PFSK-1 (cell line): ENCODE measurements at regions not wholly inside any gene's neighbourhood (a gene's known extent, or its start where the extent isn't known, plus 50 kb on each side); places are given as distances from the start of the nearest gene placed in this dataset.

Experiments
- FOXP2 ChIP-seq: optimal IDR thresholded peaks from 2 replicates; pipeline ENCODE3; 2011; ENCODE audit warnings: borderline replicate concordance, control low read depth, inconsistent platforms; ENCODE audit not compliant: insufficient read depth; ENCODE audit errors: extremely low read length, extremely low read depth
- POLR2AphosphoS5 ChIP-seq: IDR thresholded peaks from 2 replicates; pipeline ENCODE4 v1.6.1; 2012; ENCODE audit warnings: low read depth, mild to moderate bottlenecking, control low read depth, low read length, moderate library complexity
- SIN3A ChIP-seq: IDR thresholded peaks from 2 replicates; pipeline ENCODE4 v1.6.1; 2012; ENCODE audit warnings: mild to moderate bottlenecking, low read length, moderate library complexity, borderline replicate concordance; ENCODE audit not compliant: insufficient read depth
- TAF1 ChIP-seq: IDR thresholded peaks from 2 replicates; pipeline ENCODE4 v1.6.1; 2012; ENCODE audit warnings: low read length, control low read depth, borderline replicate concordance; ENCODE audit not compliant: insufficient read depth
- TF ChIP-seq, protein P1 (sequence below), 2 experiments: IDR thresholded peaks; 2 replicates each; pipeline versions ENCODE4 v1.6.1 to v1.8.0; 2011 to 2012; ENCODE audit warnings: low read depth in 2 of 2, low read length in 2 of 2, control low read depth in 1 of 2, inconsistent platforms in 1 of 2, mild to moderate bottlenecking in 1 of 2, moderate library complexity in 1 of 2; ENCODE audit not compliant: insufficient read depth in 1 of 2

DNA sequence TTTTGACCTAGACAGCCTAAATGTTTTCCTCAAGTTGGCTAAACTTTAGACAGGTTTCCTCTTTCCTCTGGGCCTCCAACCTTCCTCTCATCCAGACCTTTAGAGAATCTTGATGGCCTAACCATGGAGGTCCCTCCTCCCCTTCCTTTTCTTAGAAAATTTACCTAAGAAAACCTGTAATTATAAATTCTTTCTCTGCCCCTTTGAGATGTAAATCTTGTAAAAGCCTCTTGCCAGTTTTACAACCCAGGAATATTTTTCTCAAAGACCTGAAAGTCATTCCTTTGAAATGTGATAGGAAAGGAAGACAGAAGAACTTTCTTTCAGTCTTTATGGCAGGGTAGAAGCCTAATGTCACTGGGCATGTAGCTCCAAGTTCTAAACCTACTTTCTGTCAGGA, 1752.6 kb upstream of the C9orf72 start:
- TF ChIP-seq POLR2AphosphoS5 (no peak), TAF1 (no peak)
- TF ChIP-seq, protein P1, sequence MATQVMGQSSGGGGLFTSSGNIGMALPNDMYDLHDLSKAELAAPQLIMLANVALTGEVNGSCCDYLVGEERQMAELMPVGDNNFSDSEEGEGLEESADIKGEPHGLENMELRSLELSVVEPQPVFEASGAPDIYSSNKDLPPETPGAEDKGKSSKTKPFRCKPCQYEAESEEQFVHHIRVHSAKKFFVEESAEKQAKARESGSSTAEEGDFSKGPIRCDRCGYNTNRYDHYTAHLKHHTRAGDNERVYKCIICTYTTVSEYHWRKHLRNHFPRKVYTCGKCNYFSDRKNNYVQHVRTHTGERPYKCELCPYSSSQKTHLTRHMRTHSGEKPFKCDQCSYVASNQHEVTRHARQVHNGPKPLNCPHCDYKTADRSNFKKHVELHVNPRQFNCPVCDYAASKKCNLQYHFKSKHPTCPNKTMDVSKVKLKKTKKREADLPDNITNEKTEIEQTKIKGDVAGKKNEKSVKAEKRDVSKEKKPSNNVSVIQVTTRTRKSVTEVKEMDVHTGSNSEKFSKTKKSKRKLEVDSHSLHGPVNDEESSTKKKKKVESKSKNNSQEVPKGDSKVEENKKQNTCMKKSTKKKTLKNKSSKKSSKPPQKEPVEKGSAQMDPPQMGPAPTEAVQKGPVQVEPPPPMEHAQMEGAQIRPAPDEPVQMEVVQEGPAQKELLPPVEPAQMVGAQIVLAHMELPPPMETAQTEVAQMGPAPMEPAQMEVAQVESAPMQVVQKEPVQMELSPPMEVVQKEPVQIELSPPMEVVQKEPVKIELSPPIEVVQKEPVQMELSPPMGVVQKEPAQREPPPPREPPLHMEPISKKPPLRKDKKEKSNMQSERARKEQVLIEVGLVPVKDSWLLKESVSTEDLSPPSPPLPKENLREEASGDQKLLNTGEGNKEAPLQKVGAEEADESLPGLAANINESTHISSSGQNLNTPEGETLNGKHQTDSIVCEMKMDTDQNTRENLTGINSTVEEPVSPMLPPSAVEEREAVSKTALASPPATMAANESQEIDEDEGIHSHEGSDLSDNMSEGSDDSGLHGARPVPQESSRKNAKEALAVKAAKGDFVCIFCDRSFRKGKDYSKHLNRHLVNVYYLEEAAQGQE (IDR thresholded peaks at IDR 0.05; ENCODE audit: insufficient read depth in 1 of 2, low read depth in 2 of 2, low read length in 2 of 2), result no peak

GRCh38 chr9:29332789-29333188, 1759.5 kb upstream of the C9orf72 start:
- TF ChIP-seq POLR2AphosphoS5 (no peak), FOXP2 (no peak), SIN3A (no peak), TAF1 (no peak)
- TF ChIP-seq, protein P1 (IDR thresholded peaks at IDR 0.05; ENCODE audit: insufficient read depth in 1 of 2, low read depth in 2 of 2, low read length in 2 of 2), result no peak

DNA sequence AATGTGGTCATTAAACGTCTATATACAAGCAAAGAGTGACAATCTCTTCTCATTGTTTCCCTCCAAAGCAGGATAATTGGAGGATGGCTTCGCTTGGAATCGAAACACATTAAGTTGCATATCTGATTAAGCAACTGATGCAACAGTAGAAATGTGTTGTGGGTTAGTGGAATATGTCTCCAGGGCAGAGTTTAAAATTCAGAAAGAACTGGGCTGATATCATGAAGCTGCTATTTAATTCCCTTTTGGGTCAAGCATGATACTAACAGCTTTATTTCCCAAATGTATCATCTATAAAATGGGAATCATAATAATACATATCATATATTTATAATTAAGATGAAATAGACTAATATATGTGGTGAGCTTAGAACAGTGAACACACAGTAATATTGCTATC, 1763.0 kb upstream of the C9orf72 start:
- no peak for TF ChIP-seq FOXP2
- TF ChIP-seq, protein P1 (IDR thresholded peaks at IDR 0.05; ENCODE audit: insufficient read depth in 1 of 2, low read depth in 2 of 2, low read length in 2 of 2), result no peak
- TF ChIP-seq POLR2AphosphoS5, result no peak
- TF ChIP-seq TAF1, result no peak
- no peak for TF ChIP-seq SIN3A

DNA sequence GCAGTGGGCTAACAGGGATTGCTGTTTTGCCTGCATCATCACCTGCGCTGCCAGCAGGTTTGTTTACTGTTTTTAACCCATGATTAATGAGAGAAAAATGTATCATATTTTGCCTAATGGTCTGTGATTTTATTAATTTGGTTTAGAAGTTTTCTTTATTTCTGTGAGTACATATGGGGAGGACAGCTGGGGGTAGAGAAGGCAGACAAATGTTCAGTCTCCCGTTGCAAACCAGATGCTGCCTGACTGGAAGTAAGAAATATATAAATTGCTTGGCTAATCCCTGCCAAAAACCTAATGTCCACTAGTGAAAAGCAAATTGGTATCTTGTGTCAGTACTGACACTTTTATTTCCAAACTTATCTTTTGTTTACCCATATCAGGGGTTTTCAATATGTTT, 1766.1 kb upstream of the C9orf72 start:
- no peak for TF ChIP-seq SIN3A
- TF ChIP-seq POLR2AphosphoS5, result no peak
- no peak for TF ChIP-seq TAF1
- TF ChIP-seq, protein P1 (IDR thresholded peaks at IDR 0.05; ENCODE audit: insufficient read depth in 1 of 2, low read depth in 2 of 2, low read length in 2 of 2), result no peak
- no peak for TF ChIP-seq FOXP2

DNA sequence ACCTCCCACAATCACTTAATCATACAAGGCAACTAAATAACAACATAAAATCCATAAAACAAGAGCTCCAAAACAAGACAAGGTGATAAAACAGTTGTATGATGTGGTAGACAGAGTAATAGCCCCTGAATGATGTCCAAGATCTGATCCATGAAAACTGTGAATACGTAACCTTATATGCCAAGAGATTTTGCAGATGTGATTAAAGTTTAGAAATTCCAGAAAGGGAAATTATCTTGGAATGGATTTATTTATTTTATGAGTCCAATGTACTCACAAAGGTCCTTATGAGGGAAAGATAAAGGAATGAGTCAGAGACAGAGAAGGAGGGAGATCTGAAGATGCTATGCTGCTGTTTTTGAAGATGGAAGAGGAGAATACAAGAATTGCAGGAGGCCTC, 1775.7 kb upstream of the C9orf72 start:
- TF ChIP-seq, protein P1 (IDR thresholded peaks at IDR 0.05; ENCODE audit: insufficient read depth in 1 of 2, low read depth in 2 of 2, low read length in 2 of 2), result no peak
- TF ChIP-seq FOXP2 (no peak), TAF1 (no peak), SIN3A (no peak), POLR2AphosphoS5 (no peak)
